ENCODE measurements at regions not wholly inside any gene's neighbourhood (a gene's known extent, or its start where the extent isn't known, plus 50 kb on each side); places are given as distances from the start of the nearest gene placed in this dataset.

GRCh38 chr20:56925082-56925830 is 296.1 kb downstream of the TFAP2C start:
- peak; percentile 2 for DNase-seq (ENCODE audit: low read depth)

GRCh38 chr20:56925831-56926170 is 296.7 kb downstream of the TFAP2C start:
- no peak for DNase-seq (ENCODE audit: low read depth)

GRCh38 chr20:56926501-56926900 is 297.4 kb downstream of the TFAP2C start:
- DNase-seq (ENCODE audit: low read depth), result no peak

GRCh38 chr20:56927127-56927526 is 298.0 kb downstream of the TFAP2C start:
- no peak for DNase-seq (ENCODE audit: low read depth)

GRCh38 chr20:56928007-56928406 is 298.9 kb downstream of the TFAP2C start:
- DNase-seq (ENCODE audit: low read depth), result no peak

GRCh38 chr20:56929606-56930005 is 300.5 kb downstream of the TFAP2C start:
- no peak for DNase-seq (ENCODE audit: low read depth)

GRCh38 chr20:56930876-56931275 is 301.8 kb downstream of the TFAP2C start:
- DNase-seq (ENCODE audit: low read depth), result no peak

- DNase-seq (ENCODE audit: low read depth), result no peak
Observed at GRCh38 chr20:56932575-56933330, 303.6 kb downstream of the TFAP2C start.

GRCh38 chr20:56933331-56933698 is 304.2 kb downstream of the TFAP2C start:
- DNase-seq (ENCODE audit: low read depth), result no peak

- DNase-seq (ENCODE audit: low read depth), result no peak
Observed at GRCh38 chr20:56934888-56935287, 305.8 kb downstream of the TFAP2C start.

GRCh38 chr20:56940466-56940865 is 311.4 kb downstream of the TFAP2C start:
- no peak for DNase-seq (ENCODE audit: low read depth)

- no peak for DNase-seq (ENCODE audit: low read depth)
Observed at GRCh38 chr20:56941101-56941686, 312.1 kb downstream of the TFAP2C start.

- no peak for DNase-seq (ENCODE audit: low read depth)
Observed at GRCh38 chr20:56943946-56944945, 315.1 kb downstream of the TFAP2C start.

GRCh38 chr20:56945057-56945456 is 316.0 kb downstream of the TFAP2C start:
- DNase-seq (ENCODE audit: low read depth), result no peak

GRCh38 chr20:56945901-56946300 is 316.8 kb downstream of the TFAP2C start:
- DNase-seq (ENCODE audit: low read depth), result no peak

GRCh38 chr20:56949318-56949717 is 317.1 kb downstream of the BMP7 start:
- DNase-seq (ENCODE audit: low read depth), result no peak

- no peak for DNase-seq (ENCODE audit: low read depth)
Observed at GRCh38 chr20:56952258-56953047, 314.0 kb downstream of the BMP7 start.

GRCh38 chr20:56953048-56953586 is 313.3 kb downstream of the BMP7 start:
- no peak for DNase-seq (ENCODE audit: low read depth)

GRCh38 chr20:56954797-56955196 is 311.6 kb downstream of the BMP7 start:
- no peak for DNase-seq (ENCODE audit: low read depth)

GRCh38 chr20:56955680-56956079 is 310.8 kb downstream of the BMP7 start:
- no peak for DNase-seq (ENCODE audit: low read depth)

GRCh38 chr20:56956534-56956933 is 309.9 kb downstream of the BMP7 start:
- DNase-seq (ENCODE audit: low read depth), result no peak
